ENCODE measurements at regions not wholly inside any gene's neighbourhood (a gene's known extent, or its start where the extent isn't known, plus 50 kb on each side); places are given as distances from the start of the nearest gene placed in this dataset.

- DNase-seq (ENCODE audit: low read depth) = no peak
- no peak overlapping the region for H3K4me3 ChIP-seq (ENCODE audit: low read depth, low read length)
- no peak for TF ChIP-seq MYC (IDR thresholded peaks at IDR 0.05; ENCODE audit: low read depth, low read length)
- no peak for TF ChIP-seq POLR2A (IDR thresholded peaks at IDR 0.05; ENCODE audit: extremely low read depth, insufficient read length)
- no peak for TF ChIP-seq MAX (IDR thresholded peaks at IDR 0.05; ENCODE audit: low read depth, low read length)
- TF ChIP-seq CTCF (IDR thresholded peaks at IDR 0.05; ENCODE audit: low read depth, low read length) = no peak
Measured at GRCh38 chr2:65834062-65834461, 401.7 kb upstream of the SPRED2 start.

GRCh38 chr2:65831509-65831908 is 399.1 kb upstream of the SPRED2 start:
- TF ChIP-seq POLR2A (IDR thresholded peaks at IDR 0.05; ENCODE audit: extremely low read depth, insufficient read length) (no peak), MAX (IDR thresholded peaks at IDR 0.05; ENCODE audit: low read depth, low read length) (no peak), MYC (IDR thresholded peaks at IDR 0.05; ENCODE audit: low read depth, low read length) (no peak), CTCF (IDR thresholded peaks at IDR 0.05; ENCODE audit: low read depth, low read length) (no peak)
- DNase-seq (ENCODE audit: low read depth) = no peak
- H3K4me3 ChIP-seq (ENCODE audit: low read depth, low read length) = no peak overlapping the region

DNA sequence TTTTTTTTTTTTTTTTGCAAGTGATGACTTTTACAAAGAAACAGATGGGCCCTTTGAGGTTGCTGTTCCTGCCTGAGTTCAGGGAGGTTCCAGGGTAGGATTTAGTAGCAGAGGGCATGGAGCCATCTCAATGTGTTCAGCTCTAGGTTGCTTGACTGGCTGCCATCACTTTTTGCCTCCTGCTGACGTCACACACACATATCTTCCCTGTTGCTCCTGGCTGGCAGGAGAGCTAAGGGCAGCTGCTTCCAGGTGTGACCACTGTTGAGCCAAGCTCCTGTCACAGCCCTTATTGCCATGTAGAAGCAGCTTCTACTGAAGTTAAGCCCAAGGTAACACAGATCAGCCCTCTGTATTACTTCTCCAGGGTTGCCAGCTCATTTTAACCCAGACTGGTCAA is 394.2 kb upstream of the SPRED2 start:
- TF ChIP-seq CTCF (IDR thresholded peaks at IDR 0.05; ENCODE audit: low read depth, low read length) (no peak), POLR2A (IDR thresholded peaks at IDR 0.05; ENCODE audit: extremely low read depth, insufficient read length) (no peak), MAX (IDR thresholded peaks at IDR 0.05; ENCODE audit: low read depth, low read length) (no peak), MYC (IDR thresholded peaks at IDR 0.05; ENCODE audit: low read depth, low read length) (no peak)
- H3K4me3 ChIP-seq (ENCODE audit: low read depth, low read length) = no peak overlapping the region
- DNase-seq (ENCODE audit: low read depth) = no peak

GRCh38 chr2:65823511-65823910 is 391.1 kb upstream of the SPRED2 start:
- no peak for DNase-seq (ENCODE audit: low read depth)
- no peak overlapping the region for H3K4me3 ChIP-seq (ENCODE audit: low read depth, low read length)
- TF ChIP-seq CTCF (IDR thresholded peaks at IDR 0.05; ENCODE audit: low read depth, low read length) (no peak), MYC (IDR thresholded peaks at IDR 0.05; ENCODE audit: low read depth, low read length) (no peak), POLR2A (IDR thresholded peaks at IDR 0.05; ENCODE audit: extremely low read depth, insufficient read length) (no peak), MAX (IDR thresholded peaks at IDR 0.05; ENCODE audit: low read depth, low read length) (no peak)

- H3K4me3 ChIP-seq (ENCODE audit: low read depth, low read length) = no peak overlapping the region
- TF ChIP-seq POLR2A (IDR thresholded peaks at IDR 0.05; ENCODE audit: extremely low read depth, insufficient read length) (no peak), MAX (IDR thresholded peaks at IDR 0.05; ENCODE audit: low read depth, low read length) (no peak), CTCF (IDR thresholded peaks at IDR 0.05; ENCODE audit: low read depth, low read length) (no peak), MYC (IDR thresholded peaks at IDR 0.05; ENCODE audit: low read depth, low read length) (no peak)
- DNase-seq (ENCODE audit: low read depth) = no peak
Measured at GRCh38 chr2:65820454-65820853, 388.1 kb upstream of the SPRED2 start.

DNA sequence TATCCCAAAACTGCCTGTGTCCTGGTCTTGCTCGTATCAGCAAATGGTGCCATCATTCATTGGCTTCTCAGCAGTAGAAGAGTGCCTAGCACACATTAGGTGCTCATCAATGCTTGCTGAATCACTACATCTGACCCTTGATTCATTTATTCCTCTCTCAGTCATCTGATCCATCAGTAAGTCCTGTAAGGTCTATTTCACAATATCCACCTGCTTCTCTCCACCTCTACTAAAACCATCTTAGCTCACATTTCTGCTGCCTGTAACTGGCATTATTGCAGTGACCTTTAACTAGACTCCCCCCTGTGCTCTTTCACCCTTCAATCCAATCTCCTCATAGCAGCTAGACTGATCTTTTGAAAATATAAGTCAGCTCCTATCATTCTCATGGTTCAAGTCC is 387.6 kb upstream of the SPRED2 start:
- TF ChIP-seq MYC (IDR thresholded peaks at IDR 0.05; ENCODE audit: low read depth, low read length) (no peak), POLR2A (IDR thresholded peaks at IDR 0.05; ENCODE audit: extremely low read depth, insufficient read length) (no peak), MAX (IDR thresholded peaks at IDR 0.05; ENCODE audit: low read depth, low read length) (no peak), CTCF (IDR thresholded peaks at IDR 0.05; ENCODE audit: low read depth, low read length) (no peak)
- DNase-seq (ENCODE audit: low read depth) = no peak
- H3K4me3 ChIP-seq (ENCODE audit: low read depth, low read length) = no peak overlapping the region

Data from NB4 (cell line).